ENCODE measurements at regions not wholly inside any gene's neighbourhood (a gene's known extent, or its start where the extent isn't known, plus 50 kb on each side); places are given as distances from the start of the nearest gene placed in this dataset.

- CTCF ChIA-PET, result no interaction called here
- DNase-seq (ENCODE audit: extremely low spot score), result no peak
- TF ChIP-seq BHLHE40 (IDR thresholded peaks at IDR 0.05; ENCODE audit: borderline replicate concordance), result no peak
- no peak for TF ChIP-seq TARDBP (IDR thresholded peaks at IDR 0.05)
- TF ChIP-seq FOXA1 (IDR thresholded peaks at IDR 0.05), result no peak
- no peak for TF ChIP-seq ZNF384 (IDR thresholded peaks at IDR 0.05)
- TF ChIP-seq SUZ12 (IDR thresholded peaks at IDR 0.05), result no peak
- TF ChIP-seq L3MBTL2 (conservative IDR thresholded peaks at IDR 0.05), result no peak
- TF ChIP-seq PKNOX1 (IDR thresholded peaks at IDR 0.05), result no peak
- no peak for TF ChIP-seq CTBP1 (IDR thresholded peaks at IDR 0.05; ENCODE audit: borderline replicate concordance)
- TF ChIP-seq SP1 (IDR thresholded peaks at IDR 0.05), result no peak
- TF ChIP-seq FOXK2 (IDR thresholded peaks at IDR 0.05), result no peak
- no peak for TF ChIP-seq NFRKB (IDR thresholded peaks at IDR 0.05)
- TF ChIP-seq ARNT (IDR thresholded peaks at IDR 0.05), result no peak
- TF ChIP-seq ELF4 (IDR thresholded peaks at IDR 0.05), result no peak
- no peak for TF ChIP-seq HDGF (IDR thresholded peaks at IDR 0.05; ENCODE audit: borderline replicate concordance)
- no peak for TF ChIP-seq LEF1 (IDR thresholded peaks at IDR 0.05; ENCODE audit: borderline replicate concordance)
- no peak for TF ChIP-seq FOXM1 (IDR thresholded peaks at IDR 0.05; ENCODE audit: borderline replicate concordance)
- POLR2A ChIA-PET, result no interaction called here
Measured at GRCh38 chr11:29679996-29680395, 336.8 kb downstream of the KCNA4 start.

- POLR2A ChIA-PET, result no interaction called here
- CTCF ChIA-PET, result interaction anchor here (0.5 kb wide), 1 partner anchor 51 kb away, joined by 6 read pairs; no protein-coding TSS in a partner anchor
- TF ChIP-seq ELF4 (IDR thresholded peaks at IDR 0.05) (no peak), ARNT (IDR thresholded peaks at IDR 0.05) (no peak), FOXM1 (IDR thresholded peaks at IDR 0.05; ENCODE audit: borderline replicate concordance) (no peak), FOXA1 (IDR thresholded peaks at IDR 0.05) (no peak), TARDBP (IDR thresholded peaks at IDR 0.05) (no peak), SP1 (IDR thresholded peaks at IDR 0.05) (no peak), HDGF (IDR thresholded peaks at IDR 0.05; ENCODE audit: borderline replicate concordance) (no peak)
- no peak for DNase-seq (ENCODE audit: extremely low spot score)
Measured at GRCh38 chr11:29676993-29677392, 339.8 kb downstream of the KCNA4 start.

GRCh38 chr11:29669310-29669709 is 347.5 kb downstream of the KCNA4 start:
- TF ChIP-seq FOXM1 (IDR thresholded peaks at IDR 0.05; ENCODE audit: borderline replicate concordance) (no peak), ELF4 (IDR thresholded peaks at IDR 0.05) (no peak), ZNF384 (IDR thresholded peaks at IDR 0.05) (no peak), TARDBP (IDR thresholded peaks at IDR 0.05) (no peak), FOXK2 (IDR thresholded peaks at IDR 0.05) (no peak), CTBP1 (IDR thresholded peaks at IDR 0.05; ENCODE audit: borderline replicate concordance) (no peak), SUZ12 (IDR thresholded peaks at IDR 0.05) (no peak), LEF1 (IDR thresholded peaks at IDR 0.05; ENCODE audit: borderline replicate concordance) (no peak), NFRKB (IDR thresholded peaks at IDR 0.05) (no peak), FOXA1 (IDR thresholded peaks at IDR 0.05) (no peak), L3MBTL2 (conservative IDR thresholded peaks at IDR 0.05) (no peak), BHLHE40 (IDR thresholded peaks at IDR 0.05; ENCODE audit: borderline replicate concordance) (no peak), ARNT (IDR thresholded peaks at IDR 0.05) (no peak)
- no peak for DNase-seq (ENCODE audit: extremely low spot score)
- ChIA-PET POLR2A (no interaction called here), CTCF (no interaction called here)

- ChIA-PET CTCF (no interaction called here), POLR2A (no interaction called here)
- TF ChIP-seq BHLHE40 (IDR thresholded peaks at IDR 0.05; ENCODE audit: borderline replicate concordance) (no peak), SP1 (IDR thresholded peaks at IDR 0.05) (no peak), ZNF384 (IDR thresholded peaks at IDR 0.05) (no peak), HDGF (IDR thresholded peaks at IDR 0.05; ENCODE audit: borderline replicate concordance) (no peak), SUZ12 (IDR thresholded peaks at IDR 0.05) (no peak), PKNOX1 (IDR thresholded peaks at IDR 0.05) (no peak), FOXK2 (IDR thresholded peaks at IDR 0.05) (no peak)
- no peak for DNase-seq (ENCODE audit: extremely low spot score)
Measured at GRCh38 chr11:29657709-29658108, 359.1 kb downstream of the KCNA4 start.

GRCh38 chr11:29656597-29656996 is 360.2 kb downstream of the KCNA4 start:
- CTCF ChIA-PET, result no interaction called here

GRCh38 chr11:29645373-29645772 is 371.5 kb downstream of the KCNA4 start:
- TF ChIP-seq ZNF384 (IDR thresholded peaks at IDR 0.05) (no peak), SUZ12 (IDR thresholded peaks at IDR 0.05) (no peak)
- POLR2A ChIA-PET, result no interaction called here
- no peak for DNase-seq (ENCODE audit: extremely low spot score)
- CTCF ChIA-PET, result no interaction called here

More at GRCh38 chr11:29656597-29656996, 360.2 kb downstream of the KCNA4 start:
- POLR2A ChIA-PET, result no interaction called here
- DNase-seq (ENCODE audit: extremely low spot score), result no peak
- no peak for TF ChIP-seq SP1 (IDR thresholded peaks at IDR 0.05)
- TF ChIP-seq FOXA1 (IDR thresholded peaks at IDR 0.05), result no peak
- no peak for TF ChIP-seq FOXK2 (IDR thresholded peaks at IDR 0.05)
- TF ChIP-seq BHLHE40 (IDR thresholded peaks at IDR 0.05; ENCODE audit: borderline replicate concordance), result no peak
- no peak for TF ChIP-seq ZNF384 (IDR thresholded peaks at IDR 0.05)
- TF ChIP-seq NFRKB (IDR thresholded peaks at IDR 0.05), result no peak
- no peak for TF ChIP-seq ELF4 (IDR thresholded peaks at IDR 0.05)
- no peak for TF ChIP-seq HDGF (IDR thresholded peaks at IDR 0.05; ENCODE audit: borderline replicate concordance)

- ChIA-PET CTCF (no interaction called here), POLR2A (no interaction called here)
- TF ChIP-seq ELF4 (IDR thresholded peaks at IDR 0.05) (no peak), TARDBP (IDR thresholded peaks at IDR 0.05) (no peak), LEF1 (IDR thresholded peaks at IDR 0.05; ENCODE audit: borderline replicate concordance) (no peak), FOXM1 (IDR thresholded peaks at IDR 0.05; ENCODE audit: borderline replicate concordance) (no peak)
- no peak for DNase-seq (ENCODE audit: extremely low spot score)
Measured at GRCh38 chr11:29641201-29641600, 375.6 kb downstream of the KCNA4 start.

GRCh38 chr11:29634744-29635143 is 382.1 kb downstream of the KCNA4 start:
- TF ChIP-seq ZNF384 (IDR thresholded peaks at IDR 0.05) (no peak), FOXK2 (IDR thresholded peaks at IDR 0.05) (no peak), BHLHE40 (IDR thresholded peaks at IDR 0.05; ENCODE audit: borderline replicate concordance) (no peak), FOXA1 (IDR thresholded peaks at IDR 0.05) (no peak), TARDBP (IDR thresholded peaks at IDR 0.05) (no peak), L3MBTL2 (conservative IDR thresholded peaks at IDR 0.05) (no peak)
- POLR2A ChIA-PET, result no interaction called here
- CTCF ChIA-PET, result interaction anchor here (0.6 kb wide), 1 partner anchor 954 kb away, joined by 3 read pairs; no protein-coding TSS in a partner anchor
- no peak for DNase-seq (ENCODE audit: extremely low spot score)
